ENCODE measurements at regions not wholly inside any gene's neighbourhood (a gene's known extent, or its start where the extent isn't known, plus 50 kb on each side); places are given as distances from the start of the nearest gene placed in this dataset.

DNA sequence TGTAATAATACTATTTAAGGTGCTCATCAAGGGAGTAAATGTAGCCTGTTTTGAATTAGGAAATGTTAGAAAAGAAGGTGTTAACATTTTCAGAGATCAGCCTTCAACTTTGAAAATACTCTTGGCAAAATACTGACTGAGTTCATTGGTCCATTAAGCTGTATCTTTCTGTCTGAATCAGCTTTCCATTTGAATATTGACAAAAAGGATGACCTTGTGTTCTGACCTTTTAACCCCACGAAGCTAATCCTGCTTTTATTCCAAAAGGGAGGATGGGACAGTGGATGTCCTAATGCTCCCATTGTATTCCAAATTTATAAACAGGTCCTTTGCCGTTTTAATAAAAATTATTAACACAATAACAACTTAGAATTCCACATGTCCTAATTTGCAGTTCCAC, 259.7 kb upstream of the NRIP1 start:
- intact Hi-C loops (cut with micrococcal nuclease), result no loop called here
- TF ChIP-seq, protein P1, sequence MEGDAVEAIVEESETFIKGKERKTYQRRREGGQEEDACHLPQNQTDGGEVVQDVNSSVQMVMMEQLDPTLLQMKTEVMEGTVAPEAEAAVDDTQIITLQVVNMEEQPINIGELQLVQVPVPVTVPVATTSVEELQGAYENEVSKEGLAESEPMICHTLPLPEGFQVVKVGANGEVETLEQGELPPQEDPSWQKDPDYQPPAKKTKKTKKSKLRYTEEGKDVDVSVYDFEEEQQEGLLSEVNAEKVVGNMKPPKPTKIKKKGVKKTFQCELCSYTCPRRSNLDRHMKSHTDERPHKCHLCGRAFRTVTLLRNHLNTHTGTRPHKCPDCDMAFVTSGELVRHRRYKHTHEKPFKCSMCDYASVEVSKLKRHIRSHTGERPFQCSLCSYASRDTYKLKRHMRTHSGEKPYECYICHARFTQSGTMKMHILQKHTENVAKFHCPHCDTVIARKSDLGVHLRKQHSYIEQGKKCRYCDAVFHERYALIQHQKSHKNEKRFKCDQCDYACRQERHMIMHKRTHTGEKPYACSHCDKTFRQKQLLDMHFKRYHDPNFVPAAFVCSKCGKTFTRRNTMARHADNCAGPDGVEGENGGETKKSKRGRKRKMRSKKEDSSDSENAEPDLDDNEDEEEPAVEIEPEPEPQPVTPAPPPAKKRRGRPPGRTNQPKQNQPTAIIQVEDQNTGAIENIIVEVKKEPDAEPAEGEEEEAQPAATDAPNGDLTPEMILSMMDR (IDR thresholded peaks at IDR 0.05), result no peak
- ChIA-PET CTCF (no interaction called here), POLR2A (no interaction called here)
- DNase-seq (no peak), ATAC-seq (ENCODE audit: low read depth) (no peak)
- Mint-ChIP-seq H3K27me3 (no peaks in the 10 kb centered on the region), H3K4me3 (no peak overlapping the region), H3K36me3 (ENCODE audit: low read depth) (no peaks in the 10 kb centered on the region), H3K9me3 (no peaks in the 10 kb centered on the region), H3K27ac (no peak overlapping the region), H3K4me1 (no peaks in the 10 kb centered on the region)

DNA sequence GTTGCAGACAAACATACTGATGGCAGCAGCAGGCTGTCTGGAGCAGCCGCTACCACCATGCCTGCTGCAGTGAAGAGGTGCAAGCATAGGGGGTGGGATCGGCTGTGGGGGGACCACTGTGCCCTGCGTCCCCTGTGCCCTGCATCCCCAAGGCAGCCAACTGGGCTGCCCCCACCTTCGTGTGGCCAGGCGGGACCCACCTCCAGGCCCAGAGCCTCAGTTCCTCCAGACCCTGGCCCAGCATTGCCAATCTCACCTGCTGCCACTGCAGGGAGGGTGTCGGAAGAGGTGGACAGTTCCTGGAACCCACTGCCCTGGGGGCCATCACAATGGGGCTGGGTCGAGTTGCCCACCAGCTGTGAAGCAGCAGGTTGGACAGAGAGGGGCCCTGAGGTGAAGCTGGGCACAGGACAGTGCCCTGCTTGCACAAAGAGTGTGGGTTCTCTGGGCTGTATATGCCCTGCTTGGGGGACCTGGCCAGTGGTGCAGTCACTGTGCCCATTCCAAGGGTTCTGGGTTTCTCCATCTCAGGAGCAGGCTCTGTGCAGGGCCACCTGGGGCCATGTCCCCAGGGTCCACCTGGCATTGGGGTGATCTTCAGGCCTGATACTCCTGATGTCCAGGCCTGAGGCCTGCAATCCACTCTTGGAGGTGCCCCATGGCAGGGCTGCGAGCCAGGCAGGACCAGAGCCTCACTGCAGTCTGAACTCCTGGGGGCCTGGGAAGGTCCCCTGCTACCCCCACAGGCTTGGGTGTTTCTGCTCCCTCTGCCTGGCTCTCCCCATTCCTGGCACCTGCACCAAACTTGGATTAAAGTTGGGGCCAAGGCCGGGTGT, 261.4 kb upstream of the NRIP1 start:
- no peak overlapping the region for H3K4me3 Mint-ChIP-seq
- H3K36me3 Mint-ChIP-seq (ENCODE audit: low read depth), result no peaks in the 10 kb centered on the region
- ChIA-PET CTCF (no interaction called here), POLR2A (no interaction called here)
- H3K9me3 Mint-ChIP-seq, result no peaks in the 10 kb centered on the region
- H3K4me1 Mint-ChIP-seq, result no peaks in the 10 kb centered on the region
- no peak overlapping the region for H3K27ac Mint-ChIP-seq
- no peaks in the 10 kb centered on the region for H3K27me3 Mint-ChIP-seq
- ATAC-seq (ENCODE audit: low read depth), result no peak
- TF ChIP-seq, protein P1 (IDR thresholded peaks at IDR 0.05), result no peak
- no peak for DNase-seq
- intact Hi-C loops (cut with micrococcal nuclease), result no loop called here

DNA sequence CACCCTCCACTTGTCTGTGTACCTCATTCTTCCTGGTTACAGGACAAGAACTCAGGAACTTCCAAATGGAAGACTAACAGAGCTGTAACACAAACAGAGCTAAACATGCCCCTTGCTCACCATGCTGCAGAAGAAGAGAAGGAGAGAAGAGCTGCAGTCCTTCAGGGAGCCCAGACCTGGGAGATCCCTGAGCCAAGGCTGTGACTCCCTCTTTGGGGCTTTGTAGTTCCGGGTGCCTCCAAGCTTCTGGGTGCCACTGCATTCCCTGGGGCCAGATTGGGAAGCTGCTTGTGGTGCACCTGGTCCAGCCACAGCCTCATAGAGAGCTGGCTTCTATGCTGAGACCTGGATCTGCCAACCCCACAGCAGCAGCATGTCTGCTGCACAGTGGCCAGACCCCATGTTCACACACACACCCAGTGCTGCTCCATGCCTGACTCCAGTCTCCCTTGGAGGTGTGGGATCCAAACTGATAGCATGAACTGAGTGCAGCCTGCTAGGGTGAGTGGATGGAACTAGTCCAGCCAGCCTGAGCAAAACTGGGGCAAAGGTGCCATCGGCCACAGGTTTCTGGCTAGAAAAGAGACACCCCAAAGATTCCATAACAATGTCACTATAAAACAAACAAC, 263.0 kb upstream of the NRIP1 start:
- no peak overlapping the region for H3K4me3 Mint-ChIP-seq
- H3K4me1 Mint-ChIP-seq, result no peaks in the 10 kb centered on the region
- H3K9me3 Mint-ChIP-seq, result no peaks in the 10 kb centered on the region
- no peak for DNase-seq
- no peaks in the 10 kb centered on the region for H3K36me3 Mint-ChIP-seq (ENCODE audit: low read depth)
- TF ChIP-seq, protein P1 (IDR thresholded peaks at IDR 0.05), result no peak
- ChIA-PET CTCF (no interaction called here), POLR2A (no interaction called here)
- H3K27me3 Mint-ChIP-seq, result no peaks in the 10 kb centered on the region
- intact Hi-C loops (cut with micrococcal nuclease), result no loop called here
- H3K27ac Mint-ChIP-seq, result no peak overlapping the region
- no peak for ATAC-seq (ENCODE audit: low read depth)

DNA sequence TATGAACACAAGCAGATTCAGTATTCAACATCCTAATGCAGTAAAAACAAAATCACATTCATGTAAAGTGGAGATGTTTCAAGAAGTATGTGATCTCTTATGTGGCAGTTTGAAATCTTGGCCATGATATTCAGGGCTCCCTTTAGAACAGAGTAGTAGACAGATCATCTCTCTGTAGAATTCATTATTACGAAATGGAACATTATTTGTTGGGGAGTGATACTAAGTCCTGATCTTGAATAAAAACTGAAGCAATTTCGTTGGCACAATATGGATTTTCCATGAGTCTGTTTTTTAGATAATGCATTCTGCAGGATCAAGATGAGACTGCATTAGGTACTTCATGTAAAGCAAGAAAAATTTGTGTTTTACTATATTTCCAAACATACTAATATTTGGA, 264.4 kb upstream of the NRIP1 start:
- Mint-ChIP-seq H3K27ac (no peak overlapping the region), H3K4me1 (no peaks in the 10 kb centered on the region), H3K27me3 (no peaks in the 10 kb centered on the region), H3K36me3 (ENCODE audit: low read depth) (no peaks in the 10 kb centered on the region), H3K4me3 (no peak overlapping the region), H3K9me3 (no peaks in the 10 kb centered on the region)
- no peak for ATAC-seq (ENCODE audit: low read depth)
- CTCF ChIA-PET, result no interaction called here
- POLR2A ChIA-PET, result no interaction called here
- no peak for DNase-seq
- TF ChIP-seq, protein P1 (IDR thresholded peaks at IDR 0.05), result no peak
- intact Hi-C loops (cut with micrococcal nuclease), result no loop called here

DNA sequence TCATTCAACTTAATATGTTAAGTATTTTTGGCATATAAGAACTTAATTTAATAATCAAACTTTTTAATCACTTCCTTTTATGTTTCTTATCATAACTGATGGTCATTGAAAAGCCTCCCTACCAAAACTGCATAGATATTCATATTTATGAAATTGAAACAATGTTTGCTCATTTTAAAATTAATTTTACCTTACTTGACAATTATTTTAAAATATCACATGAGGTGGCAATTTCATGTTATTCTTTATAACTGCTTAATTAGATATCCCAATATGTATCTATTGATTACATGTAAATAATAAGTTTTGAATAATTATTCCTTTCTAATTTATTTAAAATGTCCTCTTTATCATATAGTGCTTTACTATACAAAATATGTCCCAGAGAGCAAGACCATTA, 266.1 kb upstream of the NRIP1 start:
- TF ChIP-seq, protein P1 (IDR thresholded peaks at IDR 0.05), result no peak
- Mint-ChIP-seq H3K4me1 (no peaks in the 10 kb centered on the region), H3K27me3 (no peaks in the 10 kb centered on the region), H3K9me3 (no peaks in the 10 kb centered on the region), H3K27ac (no peak overlapping the region), H3K36me3 (ENCODE audit: low read depth) (no peaks in the 10 kb centered on the region), H3K4me3 (no peak overlapping the region)
- DNase-seq (no peak), ATAC-seq (ENCODE audit: low read depth) (no peak)
- ChIA-PET POLR2A (no interaction called here), CTCF (no interaction called here)
- intact Hi-C loops (cut with micrococcal nuclease), result no loop called here

All from activated B cell treated with CpG ODN at 0.5 μM for 24 hours (primary cell).